GM10266 (cell line): ENCODE measurements at regions not wholly inside any gene's neighbourhood (a gene's known extent, or its start where the extent isn't known, plus 50 kb on each side); places are given as distances from the start of the nearest gene placed in this dataset.
"Not testable (repeated sequence)": the region's sequence is repeated elsewhere in the genome, so short reads cannot be mapped to it uniquely, and the experiment has no call there.

Source experiments
- DNase-seq: peaks from one replicate; pipeline ENCODE4 v3.0.0; 2012; ENCODE audit errors: extremely low spot score
- CTCF ChIP-seq: IDR thresholded peaks from 2 replicates; pipeline ENCODE4 v1.5.1; 2012; ENCODE audit warnings: mild to moderate bottlenecking, low read depth; ENCODE audit not compliant: control insufficient read depth, insufficient read depth; ENCODE audit errors: missing control alignments

GRCh38 chr13:70523622-70524021, 415.4 kb upstream of the KLHL1 start:
- DNase-seq: no peak

GRCh38 chr13:70520275-70521036, 412.2 kb upstream of the KLHL1 start:
- DNase-seq: no peak
- TF ChIP-seq CTCF: no peak

More at GRCh38 chr13:70523622-70524021, 415.4 kb upstream of the KLHL1 start:
- no peak for TF ChIP-seq CTCF

- TF ChIP-seq CTCF: no peak
- no peak for DNase-seq
Observed at GRCh38 chr13:70518081-70518480, 409.8 kb upstream of the KLHL1 start.

GRCh38 chr13:70516226-70516625, 408.0 kb upstream of the KLHL1 start:
- no peak for TF ChIP-seq CTCF
- DNase-seq: no peak

- DNase-seq: not testable (repeated sequence)
Observed at GRCh38 chr13:70511861-70512417, 403.7 kb upstream of the KLHL1 start.

- DNase-seq: no peak
- TF ChIP-seq CTCF: no peak
Observed at GRCh38 chr13:70505809-70506208, 397.6 kb upstream of the KLHL1 start.

GRCh38 chr13:70502944-70503343, 394.7 kb upstream of the KLHL1 start:
- no peak for TF ChIP-seq CTCF
- no peak for DNase-seq
